Lung (tissue), 11 donors: ENCODE measurements at regions not wholly inside any gene's neighbourhood (a gene's known extent, or its start where the extent isn't known, plus 50 kb on each side); places are given as distances from the start of the nearest gene placed in this dataset.

Source experiments
- ATAC-seq: fragments of 200-7000 bp; cut with Tn5 transposase; one replicate; pipeline ENCODE4 v1.9.1; 2020; ENCODE audit warnings: moderate number of reproducible peaks; ENCODE audit not compliant: insufficient read depth, low FRiP score
- DNase-seq, 3 donors: peaks; one replicate each; pipeline ENCODE4 v3.0.0-alpha.2; 2013 to 2017
- H3K27ac ChIP-seq, 2 donors: one replicate each; pipeline ENCODE4 v1.5.1; 2013; ENCODE audit warnings: mild to moderate bottlenecking in 2 of 2, moderate library complexity in 2 of 2, control low read depth in 1 of 2, inconsistent platforms in 1 of 2, low read depth in 1 of 2, low read length in 1 of 2
- H3K27me3 ChIP-seq, 3 donors: one replicate each; pipeline ENCODE4 v1.5.1; 2013; ENCODE audit warnings: low read length in 2 of 3; ENCODE audit not compliant: control insufficient read depth in 3 of 3, insufficient read depth in 3 of 3
- H3K36me3 ChIP-seq, 4 donors: one replicate each; pipeline ENCODE4 v1.5.1; 2013; ENCODE audit warnings: low read length in 4 of 4, mild to moderate bottlenecking in 1 of 4, moderate library complexity in 1 of 4; ENCODE audit not compliant: control insufficient read depth in 4 of 4, insufficient read depth in 4 of 4
- H3K4me1 ChIP-seq, 5 donors: one replicate each; pipeline ENCODE4 v1.5.1; 2013; ENCODE audit warnings: low read length in 5 of 5, mild to moderate bottlenecking in 2 of 5, moderate library complexity in 1 of 5; ENCODE audit not compliant: control insufficient read depth in 5 of 5, insufficient read depth in 5 of 5
- H3K4me3 ChIP-seq: one replicate; pipeline ENCODE4 v1.5.1; 2013; ENCODE audit warnings: mild to moderate bottlenecking, control low read depth, moderate library complexity
- H3K9ac ChIP-seq, 2 donors: one replicate each; pipeline ENCODE4 v1.5.1; 2013; ENCODE audit warnings: low read length in 2 of 2, control low read depth in 1 of 2; ENCODE audit not compliant: insufficient read depth in 1 of 2
- H3K9me3 ChIP-seq, 4 donors: one replicate each; pipeline ENCODE4 v1.5.1; 2013; ENCODE audit warnings: low read length in 3 of 4, mild to moderate bottlenecking in 1 of 4, moderate library complexity in 1 of 4; ENCODE audit not compliant: control insufficient read depth in 4 of 4, insufficient read depth in 3 of 4
- WGBS, 2 donors: extraction: QIAGEN DNeasy Blood & Tissue Kit; methylation state at CpG; one replicate each; pipeline ENCODE4 v1.1.7; 2013; 5-methylcytosine and 5-hydroxymethylcytosine counted together
- TF ChIP-seq, protein P1 (sequence below): IDR thresholded peaks from 2 replicates; pipeline ENCODE4 v1.5.1; 2012; ENCODE audit warnings: mild to moderate bottlenecking; ENCODE audit errors: control extremely low read depth, extremely low read depth
- donor health status: control.
- donor health status: control.
- donor health status: Bipolar disorder and iron deficiency.
- donor health status: healthy.
- donor health status: DM: yes; HTN: yes; CAD: no.

DNA sequence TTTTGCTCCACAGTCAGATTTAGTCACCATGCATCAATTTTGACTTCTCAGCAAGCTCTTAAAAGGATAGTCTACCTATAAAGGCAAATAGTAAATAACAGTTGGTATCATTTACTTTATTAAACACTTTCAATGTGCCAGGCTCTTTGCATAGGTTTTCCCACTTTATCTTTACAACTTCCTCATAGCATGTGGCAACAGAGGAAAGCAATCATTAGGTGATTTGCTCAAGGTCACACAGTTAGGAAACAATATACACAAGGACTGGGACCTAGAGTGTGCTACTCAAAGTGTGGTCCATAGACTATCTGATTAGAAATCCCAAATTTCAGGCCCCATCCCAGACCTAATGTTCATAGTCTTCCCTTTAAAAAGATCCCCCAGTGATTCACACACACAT lies 212.3 kb downstream of the MTERF1 start:
- DNase-seq (no peak), ATAC-seq (no peak)
- TF ChIP-seq, protein P1, sequence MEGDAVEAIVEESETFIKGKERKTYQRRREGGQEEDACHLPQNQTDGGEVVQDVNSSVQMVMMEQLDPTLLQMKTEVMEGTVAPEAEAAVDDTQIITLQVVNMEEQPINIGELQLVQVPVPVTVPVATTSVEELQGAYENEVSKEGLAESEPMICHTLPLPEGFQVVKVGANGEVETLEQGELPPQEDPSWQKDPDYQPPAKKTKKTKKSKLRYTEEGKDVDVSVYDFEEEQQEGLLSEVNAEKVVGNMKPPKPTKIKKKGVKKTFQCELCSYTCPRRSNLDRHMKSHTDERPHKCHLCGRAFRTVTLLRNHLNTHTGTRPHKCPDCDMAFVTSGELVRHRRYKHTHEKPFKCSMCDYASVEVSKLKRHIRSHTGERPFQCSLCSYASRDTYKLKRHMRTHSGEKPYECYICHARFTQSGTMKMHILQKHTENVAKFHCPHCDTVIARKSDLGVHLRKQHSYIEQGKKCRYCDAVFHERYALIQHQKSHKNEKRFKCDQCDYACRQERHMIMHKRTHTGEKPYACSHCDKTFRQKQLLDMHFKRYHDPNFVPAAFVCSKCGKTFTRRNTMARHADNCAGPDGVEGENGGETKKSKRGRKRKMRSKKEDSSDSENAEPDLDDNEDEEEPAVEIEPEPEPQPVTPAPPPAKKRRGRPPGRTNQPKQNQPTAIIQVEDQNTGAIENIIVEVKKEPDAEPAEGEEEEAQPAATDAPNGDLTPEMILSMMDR = no peak
- H3K36me3 ChIP-seq = no peaks in the 10 kb centered on the region
- H3K4me3 ChIP-seq = no peak overlapping the region
- H3K9ac ChIP-seq = no peak overlapping the region
- peaks cover 0 to 6% (median 0%) of the 10 kb centered on the region in 5 donors for H3K4me1 ChIP-seq
- H3K27me3 ChIP-seq = no peaks in the 10 kb centered on the region
- no peaks in the 10 kb centered on the region for H3K9me3 ChIP-seq
- H3K27ac ChIP-seq = no peak overlapping the region

DNA sequence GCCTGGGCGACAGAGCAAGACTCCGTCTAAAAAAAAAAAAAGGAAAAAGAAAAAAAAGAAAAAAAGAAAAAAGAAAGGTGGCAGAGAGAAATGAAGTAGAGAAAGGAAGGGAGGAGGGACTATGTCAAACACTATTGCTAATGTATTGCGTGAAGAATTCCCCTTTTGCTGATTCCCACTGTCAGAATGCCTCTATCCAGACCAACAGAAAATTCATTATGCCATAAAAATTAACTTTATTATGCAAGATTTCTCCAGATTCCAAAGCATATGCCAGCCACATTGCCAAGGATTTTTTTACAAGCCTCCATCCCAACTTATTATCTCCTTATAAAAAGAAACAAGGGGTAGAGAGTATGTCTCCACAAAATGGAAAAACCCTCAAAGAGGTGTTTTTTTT lies 209.3 kb downstream of the MTERF1 start:
- H3K27me3 ChIP-seq = no peaks in the 10 kb centered on the region
- no peaks in the 10 kb centered on the region for H3K36me3 ChIP-seq
- H3K9me3 ChIP-seq = no peaks in the 10 kb centered on the region
- no peak for DNase-seq
- no peak overlapping the region for H3K9ac ChIP-seq
- H3K4me3 ChIP-seq = no peak overlapping the region
- H3K27ac ChIP-seq = no peak overlapping the region
- H3K4me1 ChIP-seq = peaks cover 0 to 6% (median 0%) of the 10 kb centered on the region in 5 donors
- no peak for ATAC-seq
- WGBS, 2 donors = 92 to 100% methylated on average over 3 of the region's 3 CpGs
- TF ChIP-seq, protein P1 = no peak

DNA sequence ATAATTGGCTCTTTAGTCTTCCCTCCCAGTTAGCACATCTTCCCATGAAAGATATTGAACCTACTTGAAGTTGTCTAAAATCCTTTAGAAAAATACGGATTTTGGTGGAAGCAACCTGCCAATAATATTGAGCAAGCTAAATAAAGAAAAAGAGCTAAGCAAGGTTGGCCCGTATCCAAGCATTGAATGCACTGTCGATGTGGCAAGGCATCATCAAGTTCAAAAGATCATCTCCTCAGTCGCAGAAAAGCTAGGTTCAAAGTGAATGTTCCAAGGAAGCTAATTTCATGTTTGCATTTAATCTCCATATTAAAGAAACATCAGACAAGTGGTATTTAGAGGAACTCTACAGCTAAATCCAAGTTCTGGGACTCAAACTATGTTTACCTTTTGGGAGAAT lies 206.0 kb downstream of the MTERF1 start:
- DNase-seq = no peak
- H3K27ac ChIP-seq = no peak overlapping the region
- H3K4me1 ChIP-seq = peaks cover 0 to 4% (median 0%) of the 10 kb centered on the region in 5 donors
- ATAC-seq = no peak
- no peaks in the 10 kb centered on the region for H3K36me3 ChIP-seq
- TF ChIP-seq, protein P1 = no peak
- no peaks in the 10 kb centered on the region for H3K9me3 ChIP-seq
- 62 to 69% methylated on average over 4 of the region's 4 CpGs for WGBS, 2 donors
- no peak overlapping the region for H3K9ac ChIP-seq
- no peak overlapping the region for H3K4me3 ChIP-seq
- no peaks in the 10 kb centered on the region for H3K27me3 ChIP-seq

DNA sequence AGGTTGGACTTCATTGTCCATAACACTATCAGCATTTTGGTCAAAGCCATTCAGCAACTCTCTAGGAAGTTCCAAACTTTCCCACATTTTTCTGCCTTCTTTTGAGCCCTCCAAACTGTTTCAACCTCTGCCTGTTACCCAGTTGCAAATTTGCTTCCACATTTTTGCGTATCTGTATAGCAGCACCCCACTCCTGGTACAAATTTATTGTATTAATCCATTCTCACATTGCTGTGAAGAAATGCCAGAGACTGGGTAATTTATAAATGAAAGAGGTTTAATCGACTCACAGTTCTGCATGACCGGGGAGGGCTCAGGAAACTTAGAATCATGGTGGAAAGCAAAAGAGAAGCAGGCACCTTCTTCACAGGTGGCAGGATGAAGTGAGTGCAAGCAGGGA lies 198.8 kb downstream of the MTERF1 start:
- WGBS, 2 donors = 96 to 98% methylated on average over 3 of the region's 3 CpGs
- Histone ChIP-seq H3K36me3 (no peaks in the 10 kb centered on the region), H3K9me3 (peaks cover 0 to 9% (median 3%) of the 10 kb centered on the region in 4 donors), H3K4me3 (no peak overlapping the region), H3K4me1 (peaks cover 0 to 37% (median 2%) of the 10 kb centered on the region in 5 donors), H3K27me3 (no peaks in the 10 kb centered on the region), H3K27ac (no peak overlapping the region), H3K9ac (no peak overlapping the region)
- TF ChIP-seq, protein P1 = no peak
- DNase-seq = no peak
- ATAC-seq = no peak
